ENCODE measurements at regions not wholly inside any gene's neighbourhood (a gene's known extent, or its start where the extent isn't known, plus 50 kb on each side); places are given as distances from the start of the nearest gene placed in this dataset.

DNA sequence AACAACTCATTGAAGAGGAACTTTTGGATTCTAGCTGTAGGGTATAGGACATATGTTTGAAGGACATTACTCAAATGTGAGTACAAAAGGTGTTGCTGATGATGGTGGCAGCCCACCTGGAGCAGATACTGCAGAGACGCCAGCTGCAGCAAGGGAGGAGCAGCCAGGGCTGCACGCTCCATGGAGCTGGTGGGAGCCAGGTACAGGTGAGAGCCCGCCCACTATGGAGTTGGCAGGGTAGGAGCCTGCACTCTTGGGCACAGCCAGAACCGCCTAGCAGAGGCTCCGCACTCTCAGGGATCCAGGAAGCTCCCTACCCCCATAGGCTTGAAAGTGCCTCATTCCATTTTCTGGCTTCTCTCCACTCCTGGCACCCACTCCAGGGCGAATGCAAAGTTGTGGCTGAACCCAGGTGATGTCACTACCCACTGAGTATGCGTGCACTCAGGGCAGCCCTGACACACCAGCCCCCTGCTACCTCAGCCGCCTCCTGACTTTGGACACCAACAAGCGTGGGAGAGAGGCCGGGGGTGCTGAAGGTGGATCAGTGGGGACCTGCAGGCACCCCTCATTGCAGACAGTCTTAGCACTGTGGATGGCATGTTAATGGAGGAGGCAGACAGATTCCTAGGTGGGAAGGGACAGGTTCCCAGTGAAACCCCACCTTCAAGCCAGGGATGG is 761.1 kb downstream of the IPMK start:
- Mint-ChIP-seq H3K4me1 (no peaks in the 10 kb centered on the region), H3K4me3 (no peak overlapping the region), H3K27me3 (no peaks in the 10 kb centered on the region), H3K36me3 (no peaks in the 10 kb centered on the region), H3K9me3 (peaks cover 0 to 10% (median 5%) of the 10 kb centered on the region in 8 donors), H3K27ac (no peak overlapping the region)
- Histone ChIP-seq H3K27ac (ENCODE audit: low read depth, low read length) (no peak overlapping the region), H3K4me1 (ENCODE audit: insufficient read depth, low read length) (no peaks in the 10 kb centered on the region), H3K36me3 (ENCODE audit: insufficient read depth, low read length) (no peaks in the 10 kb centered on the region), H3K27me3 (ENCODE audit: insufficient read depth, low read length) (no peaks in the 10 kb centered on the region), H3K4me3 (ENCODE audit: low read length in 2 of 2) (no peak overlapping the region), H3K9me3 (ENCODE audit: control insufficient read depth in 1 of 2, low read length in 2 of 2) (no peaks in the 10 kb centered on the region)
- ChIA-PET POLR2A (ENCODE audit: partially characterized antibody) (no interaction called here), CTCF (ENCODE audit: partially characterized antibody) (no interaction called here)
- intact Hi-C loops (cut with micrococcal nuclease) = no loop called here
- DNase-seq = no peak

DNA sequence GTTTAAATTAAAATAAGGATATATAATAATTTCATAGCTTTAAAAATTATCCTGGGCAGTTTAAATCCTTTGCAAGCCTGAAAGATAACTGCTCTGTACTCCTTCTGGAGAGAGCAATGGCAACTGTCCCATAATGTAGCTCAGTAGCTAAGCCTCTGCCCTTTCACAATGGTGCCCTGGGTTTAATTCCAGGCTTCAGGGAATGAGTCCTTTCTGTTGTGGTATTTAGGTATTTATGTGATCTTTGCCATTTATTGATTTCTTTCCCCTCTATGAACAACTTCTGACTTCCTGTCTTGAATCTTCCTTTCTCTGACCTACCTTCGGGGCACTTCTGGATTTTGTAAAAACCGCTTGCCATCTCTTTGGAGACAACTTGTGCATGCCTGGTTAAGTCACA is 773.2 kb downstream of the IPMK start:
- CTCF ChIA-PET (ENCODE audit: partially characterized antibody) = no interaction called here
- H3K36me3 ChIP-seq (ENCODE audit: insufficient read depth, low read length) = no peaks in the 10 kb centered on the region

DNA sequence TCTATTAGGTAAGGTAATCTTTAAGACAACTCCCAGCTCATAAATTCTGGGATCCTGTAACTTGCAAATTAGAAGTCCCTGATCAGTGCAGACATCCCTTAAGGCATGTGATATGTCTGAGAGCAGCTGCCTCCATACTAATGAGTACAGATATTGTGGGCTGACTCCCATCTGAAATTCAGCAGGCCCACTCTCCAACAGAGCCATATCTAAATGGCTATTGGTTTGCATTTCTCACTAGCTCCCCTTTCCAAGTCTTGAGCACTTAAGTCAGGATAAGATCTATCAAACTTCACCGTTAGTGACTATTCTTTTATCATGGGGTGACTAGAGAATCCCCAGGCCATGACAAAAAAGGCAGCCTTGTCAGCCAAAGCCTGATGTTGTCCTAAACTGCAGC is 785.4 kb downstream of the IPMK start:
- DNase-seq = no peak
- Histone ChIP-seq H3K27ac (ENCODE audit: low read depth, low read length) (no peak overlapping the region), H3K9me3 (ENCODE audit: control insufficient read depth in 1 of 2, low read length in 2 of 2) (no peaks in the 10 kb centered on the region), H3K4me1 (ENCODE audit: insufficient read depth, low read length) (no peaks in the 10 kb centered on the region), H3K36me3 (ENCODE audit: insufficient read depth, low read length) (no peaks in the 10 kb centered on the region), H3K27me3 (ENCODE audit: insufficient read depth, low read length) (no peaks in the 10 kb centered on the region), H3K4me3 (ENCODE audit: low read length in 2 of 2) (no peak overlapping the region)
- no peaks in the 10 kb centered on the region for H3K27me3 Mint-ChIP-seq
- intact Hi-C loops (cut with micrococcal nuclease) = no loop called here
- no peaks in the 10 kb centered on the region for H3K36me3 Mint-ChIP-seq
- H3K9me3 Mint-ChIP-seq = peaks cover 0 to 8% (median 1%) of the 10 kb centered on the region in 8 donors
- CTCF ChIA-PET (ENCODE audit: partially characterized antibody) = no interaction called here
- H3K4me1 Mint-ChIP-seq = no peaks in the 10 kb centered on the region
- POLR2A ChIA-PET (ENCODE audit: partially characterized antibody) = no interaction called here
- no peak overlapping the region for H3K27ac Mint-ChIP-seq
- H3K4me3 Mint-ChIP-seq = no peak overlapping the region

More for the DNA sequence above, 773.2 kb downstream of the IPMK start:
- POLR2A ChIA-PET (ENCODE audit: partially characterized antibody) = no interaction called here
- H3K27ac Mint-ChIP-seq = no peak overlapping the region
- intact Hi-C loops (cut with micrococcal nuclease) = no loop called here
- Histone ChIP-seq H3K27ac (ENCODE audit: low read depth, low read length) (no peak overlapping the region), H3K4me1 (ENCODE audit: insufficient read depth, low read length) (no peaks in the 10 kb centered on the region), H3K4me3 (ENCODE audit: low read length in 2 of 2) (no peak overlapping the region), H3K9me3 (ENCODE audit: control insufficient read depth in 1 of 2, low read length in 2 of 2) (no peaks in the 10 kb centered on the region), H3K27me3 (ENCODE audit: insufficient read depth, low read length) (no peaks in the 10 kb centered on the region)
- H3K9me3 Mint-ChIP-seq = peaks cover 0 to 6% (median 1%) of the 10 kb centered on the region in 8 donors
- H3K27me3 Mint-ChIP-seq = no peaks in the 10 kb centered on the region
- H3K4me1 Mint-ChIP-seq = no peaks in the 10 kb centered on the region
- H3K4me3 Mint-ChIP-seq = no peak overlapping the region
- DNase-seq = no peak
- no peaks in the 10 kb centered on the region for H3K36me3 Mint-ChIP-seq

DNA sequence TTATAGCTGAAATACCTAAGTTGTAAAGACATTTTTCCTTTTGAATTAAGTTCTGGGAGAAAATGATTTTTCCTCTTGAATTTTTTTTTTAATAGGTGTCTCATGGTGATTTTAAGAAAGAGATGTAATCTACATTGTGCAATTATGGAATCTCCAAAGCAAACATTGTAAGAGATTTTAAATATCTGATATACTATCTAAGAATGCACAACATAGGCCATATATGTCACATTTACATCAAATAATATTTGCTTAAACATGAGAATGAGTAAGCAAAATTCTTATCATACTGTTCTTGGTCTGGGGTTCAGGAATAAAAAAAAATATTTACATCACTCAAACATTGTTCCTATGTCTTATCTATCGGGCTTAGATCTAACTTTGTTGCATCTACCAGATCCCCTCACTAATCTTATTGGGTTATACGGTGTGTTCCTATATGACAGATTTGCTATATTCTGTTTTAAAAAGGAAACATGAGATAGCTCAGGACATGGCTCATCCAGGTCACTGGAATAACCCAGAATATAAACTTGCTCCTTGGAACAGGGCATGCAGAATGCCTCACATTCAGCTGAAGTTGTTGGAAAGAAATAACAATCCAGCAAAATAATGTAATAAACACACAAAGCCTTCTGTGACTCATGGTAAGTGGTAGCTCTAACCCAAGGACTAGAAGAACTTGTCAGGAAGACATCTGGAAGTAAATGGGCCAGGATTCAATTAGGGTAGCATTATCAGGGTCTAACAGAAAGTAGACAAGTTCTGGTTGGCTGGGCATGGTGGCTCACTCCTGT is 794.7 kb downstream of the IPMK start:
- POLR2A ChIA-PET (ENCODE audit: partially characterized antibody) = no interaction called here
- Histone ChIP-seq H3K4me1 (ENCODE audit: insufficient read depth, low read length) (no peaks in the 10 kb centered on the region), H3K27ac (ENCODE audit: low read depth, low read length) (no peak overlapping the region), H3K27me3 (ENCODE audit: insufficient read depth, low read length) (no peaks in the 10 kb centered on the region), H3K4me3 (ENCODE audit: low read length in 2 of 2) (no peak overlapping the region), H3K36me3 (ENCODE audit: insufficient read depth, low read length) (no peaks in the 10 kb centered on the region), H3K9me3 (ENCODE audit: control insufficient read depth in 1 of 2, low read length in 2 of 2) (no peaks in the 10 kb centered on the region)
- Mint-ChIP-seq H3K9me3 (peaks cover 0 to 4% (median 0%) of the 10 kb centered on the region in 8 donors), H3K27me3 (no peaks in the 10 kb centered on the region), H3K4me1 (no peaks in the 10 kb centered on the region), H3K36me3 (no peaks in the 10 kb centered on the region), H3K4me3 (no peak overlapping the region), H3K27ac (no peak overlapping the region)
- no peak for DNase-seq
- CTCF ChIA-PET (ENCODE audit: partially characterized antibody) = no interaction called here
- intact Hi-C loops (cut with micrococcal nuclease) = no loop called here

DNA sequence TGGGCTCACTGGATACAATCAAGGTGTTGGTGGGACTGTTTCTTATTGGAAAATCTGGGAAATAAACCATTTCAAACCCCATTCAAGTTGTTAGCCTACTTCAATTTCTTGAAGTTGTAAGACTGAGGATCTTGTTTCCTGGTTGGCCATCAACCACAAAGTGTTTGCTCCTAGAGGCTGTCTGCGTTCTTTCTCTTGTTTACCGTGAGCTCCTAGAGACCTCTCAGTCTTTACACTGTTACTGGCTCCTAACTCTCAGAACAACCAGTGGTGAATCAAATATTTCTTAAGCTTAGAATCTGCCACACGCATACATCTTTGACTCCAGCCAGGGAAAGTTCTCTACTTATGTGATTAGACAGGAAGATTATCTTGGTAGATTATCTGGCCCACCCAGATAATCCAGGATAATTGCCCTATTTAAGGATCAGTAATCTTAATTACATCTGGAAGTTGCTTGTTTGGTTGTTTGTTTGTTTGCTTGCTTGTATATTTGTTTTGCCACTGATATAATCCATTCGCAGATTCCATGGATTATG is 798.7 kb downstream of the IPMK start:
- no peak overlapping the region for H3K4me3 Mint-ChIP-seq
- H3K27me3 ChIP-seq (ENCODE audit: insufficient read depth, low read length) = no peaks in the 10 kb centered on the region
- H3K36me3 Mint-ChIP-seq = no peaks in the 10 kb centered on the region
- H3K4me3 ChIP-seq (ENCODE audit: low read length in 2 of 2) = no peak overlapping the region
- no peak overlapping the region for H3K27ac ChIP-seq (ENCODE audit: low read depth, low read length)
- no peaks in the 10 kb centered on the region for H3K27me3 Mint-ChIP-seq
- DNase-seq = no peak
- H3K9me3 ChIP-seq (ENCODE audit: control insufficient read depth in 1 of 2, low read length in 2 of 2) = no peaks in the 10 kb centered on the region
- H3K36me3 ChIP-seq (ENCODE audit: insufficient read depth, low read length) = no peaks in the 10 kb centered on the region
- no peaks in the 10 kb centered on the region for H3K4me1 ChIP-seq (ENCODE audit: insufficient read depth, low read length)
- peaks cover 0 to 3% (median 0%) of the 10 kb centered on the region in 8 donors for H3K9me3 Mint-ChIP-seq
- H3K27ac Mint-ChIP-seq = no peak overlapping the region
- ChIA-PET POLR2A (ENCODE audit: partially characterized antibody) (no interaction called here), CTCF (ENCODE audit: partially characterized antibody) (no interaction called here)
- intact Hi-C loops (cut with micrococcal nuclease) = no loop called here
- no peaks in the 10 kb centered on the region for H3K4me1 Mint-ChIP-seq

DNA sequence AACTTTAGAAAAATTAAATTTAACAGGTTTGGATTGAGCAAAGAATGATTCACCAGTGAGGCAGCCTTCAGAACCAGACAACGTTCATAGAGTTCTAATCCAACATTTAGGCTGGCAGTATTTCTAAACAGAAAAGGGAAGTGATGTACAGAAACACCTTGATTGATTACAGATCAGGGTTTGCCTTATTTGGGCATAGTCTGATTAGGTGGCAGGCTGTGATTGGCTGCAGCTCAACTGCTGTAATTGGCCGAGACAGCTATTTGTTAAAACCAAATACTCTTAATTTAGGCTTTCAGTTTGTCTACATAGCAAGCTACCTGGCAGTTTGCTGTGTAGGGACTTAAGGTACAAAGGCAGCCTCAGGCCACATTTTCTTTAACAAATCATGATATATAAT is 802.5 kb downstream of the IPMK start:
- no peak overlapping the region for H3K4me3 ChIP-seq (ENCODE audit: low read length in 2 of 2)
- H3K27ac ChIP-seq (ENCODE audit: low read depth, low read length) = no peak overlapping the region
- no peaks in the 10 kb centered on the region for H3K4me1 ChIP-seq (ENCODE audit: insufficient read depth, low read length)
- H3K36me3 ChIP-seq (ENCODE audit: insufficient read depth, low read length) = no peaks in the 10 kb centered on the region
- H3K9me3 Mint-ChIP-seq = peaks cover 0 to 3% (median under 1%) of the 10 kb centered on the region in 8 donors
- H3K27me3 Mint-ChIP-seq = no peaks in the 10 kb centered on the region
- H3K27me3 ChIP-seq (ENCODE audit: insufficient read depth, low read length) = no peaks in the 10 kb centered on the region
- H3K36me3 Mint-ChIP-seq = no peaks in the 10 kb centered on the region
- no peaks in the 10 kb centered on the region for H3K9me3 ChIP-seq (ENCODE audit: control insufficient read depth in 1 of 2, low read length in 2 of 2)
- POLR2A ChIA-PET (ENCODE audit: partially characterized antibody) = no interaction called here
- intact Hi-C loops (cut with micrococcal nuclease) = no loop called here
- H3K27ac Mint-ChIP-seq = no peak overlapping the region
- CTCF ChIA-PET (ENCODE audit: partially characterized antibody) = no interaction called here
- no peak for DNase-seq
- no peaks in the 10 kb centered on the region for H3K4me1 Mint-ChIP-seq
- no peak overlapping the region for H3K4me3 Mint-ChIP-seq

DNA sequence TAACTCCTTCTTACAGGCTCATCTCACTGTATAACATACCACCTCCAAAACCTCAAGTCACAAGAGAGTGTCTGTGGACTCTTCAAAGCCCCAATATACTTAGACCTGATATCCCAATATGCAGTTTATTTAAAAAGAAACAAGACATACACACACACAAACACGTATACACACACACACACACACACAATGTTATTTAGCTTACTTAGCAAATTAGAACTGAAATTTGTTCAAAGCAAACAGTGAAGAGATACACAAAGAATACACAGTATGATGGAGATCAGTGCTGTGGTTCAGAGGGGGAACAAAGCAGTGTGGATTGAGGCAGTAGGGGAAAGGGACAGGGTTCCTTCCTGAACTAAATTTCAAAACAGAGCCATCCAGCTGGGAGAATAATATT is 807.2 kb downstream of the IPMK start:
- H3K27ac ChIP-seq (ENCODE audit: low read depth, low read length) = no peak overlapping the region
- POLR2A ChIA-PET (ENCODE audit: partially characterized antibody) = no interaction called here
- CTCF ChIA-PET (ENCODE audit: partially characterized antibody) = no interaction called here
- no peaks in the 10 kb centered on the region for H3K27me3 ChIP-seq (ENCODE audit: insufficient read depth, low read length)
- intact Hi-C loops (cut with micrococcal nuclease) = no loop called here
- Mint-ChIP-seq H3K4me1 (no peaks in the 10 kb centered on the region), H3K36me3 (no peaks in the 10 kb centered on the region), H3K9me3 (peaks cover 0 to 7% (median 3%) of the 10 kb centered on the region in 8 donors), H3K27ac (no peak overlapping the region), H3K27me3 (no peaks in the 10 kb centered on the region), H3K4me3 (no peak overlapping the region)
- no peak for DNase-seq
- H3K9me3 ChIP-seq (ENCODE audit: control insufficient read depth in 1 of 2, low read length in 2 of 2) = no peaks in the 10 kb centered on the region
- H3K4me1 ChIP-seq (ENCODE audit: insufficient read depth, low read length) = no peaks in the 10 kb centered on the region
- H3K36me3 ChIP-seq (ENCODE audit: insufficient read depth, low read length) = no peaks in the 10 kb centered on the region
- H3K4me3 ChIP-seq (ENCODE audit: low read length in 2 of 2) = no peak overlapping the region

Measured in CD4-positive, alpha-beta memory T cell (primary cell).